GDM1 (cell line): ENCODE measurements at regions not wholly inside any gene's neighbourhood (a gene's known extent, or its start where the extent isn't known, plus 50 kb on each side); places are given as distances from the start of the nearest gene placed in this dataset.
"Not testable (repeated sequence)": the region's sequence is repeated elsewhere in the genome, so short reads cannot be mapped to it uniquely, and the experiment has no call there.

Experiments
- DNase-seq: peaks from one replicate; lab custom pipeline; 2025; lab: John Stamatoyannopoulos, UW

DNA sequence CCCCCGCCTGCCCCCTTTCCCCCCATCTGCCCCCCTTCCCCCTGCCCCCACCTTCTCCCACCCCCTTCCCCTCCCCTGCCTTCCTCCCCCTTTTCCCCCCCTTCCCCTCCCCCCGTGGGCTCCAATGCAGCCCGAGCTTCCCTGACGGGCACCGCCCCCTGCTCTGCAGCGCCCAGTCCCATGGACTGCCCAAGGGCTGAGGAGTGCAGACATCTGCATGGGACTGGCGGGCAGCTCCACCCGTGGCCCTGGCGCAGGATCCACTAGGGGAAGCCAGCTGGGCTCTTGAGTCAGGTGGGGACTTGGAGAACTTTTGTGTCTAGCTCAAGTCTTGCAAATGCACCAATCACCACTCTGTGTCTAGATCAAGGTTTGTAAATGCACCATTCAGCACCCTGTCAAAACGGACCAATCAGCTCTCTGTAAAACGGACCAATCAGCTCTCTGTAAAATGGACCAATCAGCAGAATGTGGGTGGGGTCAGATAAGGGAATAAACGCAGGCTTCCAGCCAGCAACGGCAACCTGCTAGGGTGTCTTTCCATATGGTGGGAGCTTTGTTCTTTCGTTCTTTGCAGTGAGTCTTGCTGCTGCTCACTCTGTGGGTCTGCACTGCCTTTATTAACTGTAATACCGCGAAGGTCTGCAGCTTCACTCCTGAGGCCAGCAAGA lies 300.5 kb upstream of the PABPC4L start:
- DNase-seq, result no peak

DNA sequence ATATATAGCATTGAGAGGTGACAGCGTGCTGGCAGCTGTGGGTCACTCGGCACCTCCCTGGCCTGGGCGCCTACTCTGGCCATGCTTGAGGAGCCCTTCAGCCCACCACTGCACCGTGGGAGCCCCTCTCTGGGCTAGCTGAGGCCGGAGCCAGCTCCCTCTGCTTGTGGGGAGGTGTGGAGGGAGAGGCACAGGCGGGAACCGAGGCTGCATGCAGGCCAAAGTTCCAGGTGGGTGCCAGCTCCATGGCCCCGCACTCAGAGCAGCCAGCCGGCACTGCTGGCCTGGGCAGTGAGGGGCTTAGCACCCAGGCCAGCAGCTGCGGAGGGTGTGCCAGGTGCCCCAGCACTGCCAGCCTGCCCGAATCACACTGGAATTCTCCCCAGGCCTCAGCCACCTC lies 299.9 kb upstream of the PABPC4L start:
- DNase-seq, result not testable (repeated sequence)

GRCh38 chr4:134499074-134499473 lies 297.5 kb upstream of the PABPC4L start:
- no peak for DNase-seq

- no peak for DNase-seq
Measured at GRCh38 chr4:134490863-134491262, 289.3 kb upstream of the PABPC4L start.

GRCh38 chr4:134483514-134483913 lies 281.9 kb upstream of the PABPC4L start:
- not testable (repeated sequence) for DNase-seq

- DNase-seq, result no peak
Measured at GRCh38 chr4:134471569-134471968, 270.0 kb upstream of the PABPC4L start.

GRCh38 chr4:134470544-134470943 lies 269.0 kb upstream of the PABPC4L start:
- DNase-seq, result no peak

- no peak for DNase-seq
Measured at GRCh38 chr4:134465417-134465816, 263.8 kb upstream of the PABPC4L start.

DNA sequence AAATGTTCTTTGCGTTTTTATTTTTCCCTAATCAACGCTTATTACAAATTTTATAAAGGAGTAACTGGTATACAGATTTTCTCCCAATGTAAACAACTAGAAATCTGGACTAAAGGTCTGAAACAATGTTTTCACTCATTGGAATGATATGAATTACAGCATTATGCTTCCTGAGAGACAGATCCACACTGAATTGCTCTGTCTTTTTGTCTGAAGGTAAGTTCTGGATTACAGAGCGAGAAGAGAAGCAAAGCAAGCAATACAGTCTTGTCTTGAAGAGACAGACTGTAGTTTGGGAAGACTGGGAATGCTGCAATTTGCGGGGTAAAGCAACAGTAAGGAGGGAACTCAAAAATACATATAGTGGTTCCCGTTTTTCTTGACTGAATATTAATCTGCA lies 262.2 kb upstream of the PABPC4L start:
- no peak for DNase-seq

GRCh38 chr4:134426821-134427220 lies 225.2 kb upstream of the PABPC4L start:
- DNase-seq, result no peak

GRCh38 chr4:134425756-134426155 lies 224.2 kb upstream of the PABPC4L start:
- no peak for DNase-seq

- no peak for DNase-seq
Measured at GRCh38 chr4:134422776-134423175, 221.2 kb upstream of the PABPC4L start.

DNA sequence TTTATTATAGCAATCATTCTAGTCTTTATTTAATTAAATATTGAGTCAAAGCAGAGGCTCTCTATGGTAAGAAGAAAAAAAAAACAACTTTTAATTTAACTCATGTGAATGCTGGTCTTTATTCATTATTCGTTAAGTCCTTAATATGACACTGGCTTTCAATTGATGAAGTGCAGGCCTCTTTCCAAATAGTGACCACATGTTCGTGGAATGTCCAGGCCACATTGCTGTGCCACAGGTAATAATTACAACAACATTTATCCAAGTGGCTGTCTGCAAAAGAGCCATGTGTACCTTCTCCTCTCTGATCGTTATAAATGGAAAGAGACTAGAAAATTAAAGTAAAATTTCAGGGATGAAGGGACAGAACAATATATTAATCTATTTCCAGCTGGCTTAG lies 220.1 kb upstream of the PABPC4L start:
- DNase-seq, result no peak

- no peak for DNase-seq
Measured at GRCh38 chr4:134408897-134409296, 207.3 kb upstream of the PABPC4L start.

- no peak for DNase-seq
Measured at GRCh38 chr4:134401798-134402197, 200.2 kb upstream of the PABPC4L start.

DNA sequence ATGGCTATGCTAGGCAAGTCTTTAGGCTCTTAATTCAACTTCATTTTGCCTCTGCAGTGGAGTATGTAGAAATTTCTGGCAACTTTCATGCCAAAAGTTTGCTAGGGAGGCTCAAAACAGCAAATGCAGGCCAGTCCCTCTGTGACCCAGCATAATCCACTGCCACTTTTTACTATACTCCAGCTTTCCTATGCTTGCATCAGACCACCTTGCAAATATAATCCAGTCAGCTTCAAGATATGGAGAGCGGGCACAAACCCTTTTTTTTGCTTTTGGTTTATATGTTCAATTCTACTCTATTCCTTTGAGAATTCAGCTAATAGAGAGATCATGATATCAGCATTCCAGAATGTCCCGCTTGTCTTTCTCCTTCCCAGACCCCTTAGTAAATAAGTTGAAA lies 192.0 kb upstream of the PABPC4L start:
- DNase-seq, result no peak

- no peak for DNase-seq
Measured at GRCh38 chr4:134390319-134390718, 188.7 kb upstream of the PABPC4L start.

GRCh38 chr4:134388351-134388750 lies 186.8 kb upstream of the PABPC4L start:
- DNase-seq, result no peak

DNA sequence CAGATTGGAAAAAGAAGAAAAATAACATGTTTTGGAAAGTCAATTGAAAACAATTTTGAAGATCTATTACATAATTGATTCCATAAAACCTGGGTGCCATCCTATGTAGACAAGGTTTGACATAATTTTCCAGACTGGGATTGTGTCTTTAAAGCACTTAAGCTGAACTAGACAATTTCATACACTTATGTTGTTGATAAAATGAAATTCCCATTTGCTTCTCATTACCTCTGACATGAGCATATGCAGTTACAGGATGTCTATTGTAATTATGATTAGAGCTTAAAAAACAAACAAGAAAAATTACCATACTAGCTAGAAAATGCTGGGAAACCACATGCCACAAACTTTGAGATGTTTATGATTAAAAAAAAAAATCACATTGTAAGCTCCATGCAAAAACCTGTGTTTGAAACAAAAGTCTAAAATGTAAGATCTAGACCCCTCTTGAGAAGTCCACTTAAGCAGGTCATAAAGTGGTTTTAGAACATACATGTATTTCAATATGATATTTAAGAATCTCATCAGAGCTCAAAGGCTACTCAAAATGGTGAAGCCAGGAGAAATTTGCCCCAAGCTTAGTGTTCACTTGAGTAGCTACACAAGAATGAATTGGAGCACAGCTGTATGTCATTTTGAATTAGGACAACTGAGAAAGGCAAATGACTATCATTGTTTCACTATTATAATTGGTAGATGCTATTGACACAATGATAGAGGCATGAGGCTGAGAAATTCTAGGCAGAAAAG lies 181.1 kb upstream of the PABPC4L start:
- no peak for DNase-seq

DNA sequence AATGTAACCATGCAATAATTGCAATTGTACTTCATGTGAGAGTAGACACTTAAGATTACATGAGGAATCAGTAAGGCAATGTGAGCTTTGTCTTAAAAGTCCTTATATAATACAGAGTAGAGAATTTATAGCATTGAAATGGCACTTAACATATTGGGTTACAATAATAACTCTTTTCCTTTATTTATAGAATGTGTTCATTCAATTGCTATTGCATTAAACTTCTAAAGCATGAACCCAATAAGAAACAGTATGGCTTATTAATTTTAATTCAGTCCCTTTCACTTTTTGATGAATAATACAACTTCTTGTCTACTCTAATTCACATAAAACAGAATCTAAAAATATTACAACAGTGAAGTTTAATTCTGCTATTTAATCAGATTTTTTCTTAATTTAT lies 174.2 kb upstream of the PABPC4L start:
- DNase-seq, result no peak

DNA sequence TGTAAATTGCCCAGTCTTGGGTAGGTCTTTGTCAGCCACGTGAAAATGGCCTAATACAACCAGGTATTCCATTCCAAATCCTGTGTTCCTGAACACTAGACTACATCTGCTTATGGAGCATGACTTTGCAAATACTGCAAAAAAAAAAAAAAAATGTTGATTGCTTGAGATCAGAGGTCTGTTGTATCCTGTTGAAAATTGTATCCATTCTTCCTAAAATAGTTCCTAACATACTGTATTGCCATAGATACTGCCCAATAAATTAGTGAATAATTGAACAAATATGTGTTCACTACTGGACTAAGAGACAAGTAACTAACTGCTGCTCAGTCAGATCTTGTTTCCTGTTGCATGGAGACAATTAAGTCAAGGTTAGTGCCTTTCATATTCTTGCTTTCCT lies 164.3 kb upstream of the PABPC4L start:
- DNase-seq, result no peak

DNA sequence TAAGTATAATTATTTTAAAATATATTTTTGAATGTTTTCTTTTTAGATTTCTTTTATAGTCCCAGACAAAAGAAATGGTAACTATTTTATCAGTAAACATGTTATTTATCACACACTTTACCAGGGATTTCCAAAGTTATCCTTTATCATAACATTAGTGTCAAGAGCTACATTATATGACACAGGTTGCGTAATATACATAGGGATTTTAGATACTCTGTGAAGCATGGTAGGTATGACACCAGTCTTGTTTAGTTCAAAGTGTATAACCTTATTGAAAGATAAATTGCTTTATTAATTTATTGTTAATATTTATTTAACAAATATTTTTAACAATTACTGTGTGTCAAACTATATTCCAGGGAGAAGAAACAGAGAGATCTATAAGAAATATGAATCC lies 163.3 kb upstream of the PABPC4L start:
- no peak for DNase-seq

- no peak for DNase-seq
Measured at GRCh38 chr4:134345244-134345643, 143.7 kb upstream of the PABPC4L start.

DNA sequence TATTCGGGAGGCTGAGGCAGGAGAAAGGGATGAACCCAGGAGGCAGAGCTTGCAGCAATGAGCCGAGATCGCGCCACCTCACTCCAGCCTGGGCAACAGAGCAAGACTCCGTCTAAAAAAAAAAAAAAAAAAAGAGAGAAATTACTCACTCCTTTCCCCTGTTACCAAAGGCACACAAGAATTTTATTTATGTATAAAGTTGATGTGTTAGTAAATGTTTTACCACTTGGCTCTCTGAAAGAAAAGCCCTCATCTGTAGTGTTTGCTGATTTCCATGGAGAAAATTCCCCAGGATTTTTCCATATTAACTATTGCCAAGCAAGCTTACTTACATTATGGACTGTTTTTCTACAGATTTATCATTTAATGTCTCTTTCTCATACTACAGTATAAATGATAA lies 142.1 kb upstream of the PABPC4L start:
- no peak for DNase-seq
